ENCODE measurements at regions not wholly inside any gene's neighbourhood (a gene's known extent, or its start where the extent isn't known, plus 50 kb on each side); places are given as distances from the start of the nearest gene placed in this dataset.

DNA sequence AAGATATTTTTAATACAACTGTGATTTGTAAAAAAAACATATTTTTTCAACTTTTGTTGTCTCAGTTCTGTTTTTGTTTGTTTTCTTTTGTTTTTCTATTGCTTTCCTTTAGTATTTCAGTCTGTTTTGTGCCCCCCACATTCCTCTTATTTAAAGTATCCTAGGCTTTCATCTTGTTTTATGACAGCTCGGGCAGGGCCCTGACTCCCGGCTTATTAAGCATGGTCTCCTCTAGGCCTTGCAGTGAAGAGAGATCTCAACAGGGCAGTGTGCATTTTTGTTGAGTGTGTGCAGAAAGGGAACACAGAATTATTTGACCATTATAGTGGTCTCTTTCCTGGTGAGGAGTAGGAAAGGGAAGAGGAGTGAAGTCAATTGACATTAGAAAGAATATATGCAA, 110.2 kb upstream of the SLC38A4 start:
- DNase-seq, result no peak
- intact Hi-C loops (cut with DNase I), result loop anchor here (10.0 kb wide), 1 partner anchor 811 kb away; no protein-coding TSS in a partner anchor

GRCh38 chr12:46938071-46938678, 112.4 kb upstream of the SLC38A4 start:
- no peak for DNase-seq
- intact Hi-C loops (cut with DNase I), result loop anchor here (10.0 kb wide), 1 partner anchor 813 kb away; no protein-coding TSS in a partner anchor

- DNase-seq, result no peak
- intact Hi-C loops (cut with DNase I), result no loop called here
Observed at GRCh38 chr12:46941981-46942380, 116.2 kb upstream of the SLC38A4 start.

DNA sequence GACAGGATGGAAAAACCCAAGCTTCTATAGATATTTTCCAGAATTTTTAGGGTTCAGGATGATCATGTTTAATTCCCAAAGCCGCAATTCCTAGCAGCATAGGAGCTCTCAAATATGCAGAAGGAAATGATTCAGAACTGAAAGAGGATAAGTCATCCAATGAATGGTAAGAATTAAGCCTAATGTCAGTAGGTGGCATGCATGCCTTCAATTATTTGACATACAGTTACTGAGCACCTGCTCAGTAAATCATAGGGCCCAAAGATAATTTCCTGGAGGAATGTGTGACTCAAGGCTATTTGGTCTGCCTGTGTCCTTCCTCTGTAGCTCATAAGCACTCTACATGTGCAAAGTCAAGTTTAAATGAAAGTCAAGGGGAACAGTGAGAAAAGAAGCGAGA, 116.8 kb upstream of the SLC38A4 start:
- intact Hi-C loops (cut with DNase I), result no loop called here

GRCh38 chr12:46944088-46944487, 118.3 kb upstream of the SLC38A4 start:
- intact Hi-C loops (cut with DNase I), result no loop called here
- DNase-seq, result peak in 9 of 42 donors; percentile 7 to 28 (median 17)

More for the DNA sequence above, 116.8 kb upstream of the SLC38A4 start:
- no peak for DNase-seq

- no peak for DNase-seq
- intact Hi-C loops (cut with DNase I), result no loop called here
Observed at GRCh38 chr12:46944771-46945170, 119.0 kb upstream of the SLC38A4 start.

- DNase-seq, result no peak
- intact Hi-C loops (cut with DNase I), result no loop called here
Observed at GRCh38 chr12:46945591-46945990, 119.8 kb upstream of the SLC38A4 start.

GRCh38 chr12:46946137-46946536, 120.3 kb upstream of the SLC38A4 start:
- intact Hi-C loops (cut with DNase I), result no loop called here
- DNase-seq, result no peak

DNA sequence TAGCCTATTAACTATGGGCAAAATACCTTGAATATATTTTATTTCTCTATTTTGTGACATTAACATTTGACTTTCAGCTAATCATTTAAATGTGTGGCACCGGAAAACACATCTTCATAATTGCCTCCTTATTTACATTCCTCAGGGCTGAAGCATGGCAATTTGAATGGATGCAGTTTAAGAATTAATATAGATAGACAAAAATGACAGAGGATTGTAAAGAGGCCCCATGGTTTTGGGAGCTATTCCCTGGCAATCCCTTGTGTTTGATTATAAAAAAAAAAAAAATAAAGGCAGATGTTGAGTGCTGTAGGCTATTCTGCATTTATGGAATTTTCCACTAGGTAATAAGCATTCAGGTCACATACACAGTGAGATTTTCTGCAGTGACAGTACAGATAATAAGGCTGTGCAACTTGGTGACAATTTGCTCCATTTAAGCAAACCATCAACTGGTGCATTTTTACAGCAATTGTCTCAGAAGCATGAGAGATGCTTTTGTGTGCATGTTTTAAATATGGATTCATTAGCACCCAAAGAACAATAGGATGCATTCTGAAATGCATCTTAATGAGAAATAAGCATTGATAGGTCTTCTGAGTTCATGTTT, 123.2 kb upstream of the SLC38A4 start:
- DNase-seq, result no peak
- intact Hi-C loops (cut with DNase I), result no loop called here

DNA sequence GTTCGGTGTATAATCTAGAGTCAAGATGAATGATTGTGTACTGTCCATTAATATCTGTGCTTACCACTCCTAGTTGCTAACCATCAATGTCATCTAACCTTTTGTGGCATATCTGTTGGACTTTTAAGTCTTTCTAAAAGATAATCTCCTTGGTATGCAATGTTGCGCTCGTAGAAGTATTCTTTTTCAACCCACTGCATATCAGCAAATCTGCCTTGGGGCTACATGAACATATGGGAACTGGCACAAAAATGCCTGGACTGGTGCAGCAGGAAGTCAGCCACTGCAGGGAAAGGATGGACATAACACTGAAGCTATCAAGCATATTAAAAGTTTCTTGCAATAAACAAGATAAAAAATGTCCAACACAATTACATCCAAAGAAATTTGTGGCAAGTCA, 124.3 kb upstream of the SLC38A4 start:
- intact Hi-C loops (cut with DNase I), result no loop called here

GRCh38 chr12:46952880-46953483, 126.4 kb upstream of the PCED1B start:
- DNase-seq, result no peak
- intact Hi-C loops (cut with DNase I), result no loop called here

More for the DNA sequence above, 124.3 kb upstream of the SLC38A4 start:
- no peak for DNase-seq

DNA sequence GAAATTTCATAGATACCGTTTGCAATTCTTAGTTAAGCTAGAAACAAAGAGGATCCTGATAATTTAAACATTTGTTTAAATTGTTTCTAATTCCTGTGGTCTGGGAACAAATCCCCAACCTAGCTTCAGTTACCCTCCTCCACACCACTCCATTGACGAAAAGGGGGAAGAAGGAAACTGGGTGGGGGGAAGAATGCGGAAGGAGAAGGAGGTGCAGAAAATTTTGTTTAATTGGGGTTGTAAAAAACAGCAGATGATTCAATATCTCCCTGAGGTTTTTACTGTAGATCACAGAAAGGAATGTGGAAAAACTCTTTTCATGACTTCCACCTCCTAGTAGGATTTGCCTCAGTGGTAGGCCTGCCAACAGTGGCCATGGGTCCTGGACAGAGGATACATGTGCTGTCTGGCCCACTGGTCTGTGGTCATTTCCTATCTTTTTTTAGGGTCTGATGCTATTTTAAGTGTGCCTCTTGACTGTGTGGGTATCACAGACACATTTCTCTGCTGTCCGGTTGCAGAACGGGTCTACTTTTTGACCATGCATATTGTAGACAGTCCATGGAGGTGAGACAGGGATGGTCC, 122.9 kb upstream of the PCED1B start:
- DNase-seq, result peak in 1 of 42 donors; percentile 5

DNA sequence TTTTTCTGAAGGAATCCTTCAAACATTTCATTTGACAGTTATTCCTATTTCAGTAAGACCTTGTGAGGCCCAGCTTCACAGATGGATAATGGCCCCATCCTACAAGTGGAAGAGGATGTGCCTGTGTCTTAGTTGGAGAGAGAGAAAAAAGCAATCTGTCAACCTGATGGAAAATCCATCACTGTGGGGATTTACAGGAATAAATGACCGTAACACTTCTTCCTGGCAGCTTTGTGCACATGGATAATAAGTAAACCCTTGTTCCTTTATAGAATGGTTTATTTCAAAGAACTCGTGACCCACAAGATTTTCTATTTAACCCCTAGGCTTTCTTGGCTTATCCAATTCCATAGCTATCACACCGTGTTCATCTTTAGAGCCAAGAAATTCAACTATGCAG, 121.4 kb upstream of the PCED1B start:
- intact Hi-C loops (cut with DNase I), result no loop called here
- DNase-seq, result no peak

More for the DNA sequence above, 122.9 kb upstream of the PCED1B start:
- intact Hi-C loops (cut with DNase I), result no loop called here

DNA sequence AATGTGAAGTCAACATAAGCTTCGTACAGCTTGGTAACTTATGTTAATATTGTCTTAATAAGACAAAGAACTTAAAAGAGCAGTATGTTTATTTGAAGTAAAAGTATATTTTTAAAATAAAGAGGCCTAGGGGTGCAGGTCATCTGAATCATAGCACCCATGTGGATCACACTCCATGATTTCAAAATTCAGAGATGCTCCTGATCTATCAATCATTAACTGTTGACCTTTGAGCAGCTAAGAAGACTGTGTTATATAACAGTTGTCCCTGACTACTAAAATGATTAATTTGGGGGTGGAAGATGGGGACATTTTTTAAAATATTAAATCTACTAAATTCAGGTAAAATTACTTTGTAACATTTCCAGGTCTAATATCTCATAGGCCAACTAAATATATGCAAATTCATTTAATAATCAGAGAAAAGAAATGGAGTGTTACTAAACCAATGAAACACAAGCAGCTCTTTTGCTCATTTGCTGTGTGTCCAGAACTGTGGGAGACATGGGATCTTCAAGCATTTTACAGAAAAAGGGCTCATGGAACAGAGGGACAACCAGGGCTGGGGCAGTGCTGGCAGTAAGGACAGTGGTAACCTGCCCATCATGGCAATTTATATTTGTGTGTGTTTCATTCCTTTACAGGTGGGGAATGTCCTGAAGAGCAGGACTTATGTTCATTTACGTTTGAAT, 120.7 kb upstream of the PCED1B start:
- intact Hi-C loops (cut with DNase I), result no loop called here
- DNase-seq, result no peak

DNA sequence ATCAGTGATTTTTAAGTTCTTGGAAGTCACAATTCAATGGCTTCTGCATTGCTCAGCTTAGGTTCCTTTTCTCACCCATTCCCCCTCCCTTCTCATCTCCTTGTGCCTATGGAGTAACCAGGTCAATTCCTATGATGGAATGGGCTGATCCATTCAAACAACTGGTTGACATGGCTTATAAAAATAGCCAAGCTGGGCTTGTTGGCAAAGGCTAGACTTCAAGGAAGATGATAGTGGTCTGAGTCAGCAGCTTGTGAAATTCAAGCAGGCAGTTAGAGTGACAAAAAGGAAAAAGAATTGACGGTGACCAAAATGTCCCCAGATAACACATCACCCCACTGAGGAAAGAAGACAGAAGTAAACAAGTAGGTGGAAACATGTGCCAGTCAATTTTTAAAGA, 119.9 kb upstream of the PCED1B start:
- intact Hi-C loops (cut with DNase I), result no loop called here
- no peak for DNase-seq

- DNase-seq, result no peak
- intact Hi-C loops (cut with DNase I), result no loop called here
Observed at GRCh38 chr12:46960681-46961080, 118.7 kb upstream of the PCED1B start.

- intact Hi-C loops (cut with DNase I), result no loop called here
- no peak for DNase-seq
Observed at GRCh38 chr12:46963191-46963590, 116.2 kb upstream of the PCED1B start.

DNA sequence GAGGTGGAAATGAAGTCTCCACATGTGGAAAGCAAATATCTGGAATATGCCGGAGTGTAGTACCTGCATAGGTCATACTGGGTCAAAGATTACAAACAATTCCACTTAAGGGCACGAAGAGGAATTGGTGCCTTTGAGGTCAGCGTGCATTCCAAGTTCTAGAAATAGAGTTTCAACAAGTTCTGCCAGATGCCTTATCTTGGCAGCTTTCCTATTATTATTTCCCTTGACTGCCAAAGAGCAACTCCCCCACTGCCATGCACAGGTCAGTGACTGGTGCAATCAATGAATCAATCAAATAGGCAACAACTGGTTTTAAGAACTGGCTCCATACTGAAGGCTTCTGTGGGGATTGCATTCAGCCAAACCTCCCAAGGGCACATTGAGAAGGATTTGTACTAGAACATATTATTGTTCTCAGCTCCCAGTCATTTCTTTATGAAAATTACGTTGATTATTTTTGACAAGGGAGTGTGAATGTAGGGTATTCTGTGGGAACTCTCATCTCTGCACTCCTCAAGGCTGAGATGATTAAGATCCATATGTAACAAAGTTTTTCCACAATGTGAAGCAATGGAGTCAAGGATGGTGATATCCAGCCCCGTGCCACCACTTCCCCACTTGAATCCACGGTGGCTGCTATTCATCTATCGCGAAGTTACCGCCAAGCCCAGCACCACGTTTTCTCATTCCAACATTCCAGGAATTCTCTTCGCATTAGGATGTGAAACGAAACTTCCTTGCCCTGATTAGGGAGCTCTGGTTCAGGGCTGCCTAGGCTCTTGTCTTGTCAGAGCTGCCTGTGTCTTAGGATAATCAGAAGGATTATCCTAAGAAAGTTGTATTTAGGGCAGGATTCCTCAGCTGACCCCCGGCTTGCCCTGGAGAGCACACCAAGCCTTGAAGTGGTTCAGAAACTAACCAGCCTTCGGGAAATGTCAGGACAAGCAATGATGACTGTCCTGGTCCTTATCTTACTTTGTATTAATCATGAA, 115.1 kb upstream of the PCED1B start:
- intact Hi-C loops (cut with DNase I), result no loop called here
- no peak for DNase-seq

GRCh38 chr12:46965137-46965536, 114.3 kb upstream of the PCED1B start:
- no peak for DNase-seq
- intact Hi-C loops (cut with DNase I), result no loop called here
